Testis (tissue), 2 donors: ENCODE measurements at regions not wholly inside any gene's neighbourhood (a gene's known extent, or its start where the extent isn't known, plus 50 kb on each side); places are given as distances from the start of the nearest gene placed in this dataset.

Source experiments
- POLR2A ChIP-seq: fragments of 450-650 bp; IDR thresholded peaks from one replicate; pipeline ENCODE4 v1.6.1; 2017; ENCODE audit warnings: antibody characterized with exemption, mild to moderate bottlenecking, moderate library complexity
- TF ChIP-seq, protein P1 (sequence below), 3 experiments: fragments of 450-650 bp in 2 of 3; fragments of 200-600 bp in 1 of 3; sonication (generic) in 1 of 3; IDR thresholded peaks; one replicate each; pipeline ENCODE4 v1.5.1; 2016 to 2019; ENCODE audit warnings: antibody characterized with exemption in 3 of 3, mild to moderate bottlenecking in 2 of 3, moderate library complexity in 1 of 3

DNA sequence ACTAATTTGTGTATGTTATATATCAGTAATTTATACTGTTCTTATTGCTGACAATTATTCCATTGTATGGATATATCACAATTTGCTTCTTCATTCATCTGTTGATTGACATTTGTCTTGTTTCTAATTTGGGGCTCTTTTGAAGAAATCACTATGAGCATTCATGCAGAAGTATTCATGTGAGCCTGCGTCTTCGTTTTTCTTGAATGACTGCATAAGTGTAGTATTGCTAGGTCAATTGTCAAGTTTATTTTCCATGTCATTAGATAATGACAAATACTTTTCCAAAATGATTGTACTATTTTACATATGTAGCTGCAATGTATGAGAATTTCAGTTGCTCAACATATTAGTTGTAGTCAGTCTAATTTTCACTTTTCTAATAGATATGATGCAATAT lies 1796.9 kb downstream of the SLITRK5 start:
- TF ChIP-seq, protein P1, sequence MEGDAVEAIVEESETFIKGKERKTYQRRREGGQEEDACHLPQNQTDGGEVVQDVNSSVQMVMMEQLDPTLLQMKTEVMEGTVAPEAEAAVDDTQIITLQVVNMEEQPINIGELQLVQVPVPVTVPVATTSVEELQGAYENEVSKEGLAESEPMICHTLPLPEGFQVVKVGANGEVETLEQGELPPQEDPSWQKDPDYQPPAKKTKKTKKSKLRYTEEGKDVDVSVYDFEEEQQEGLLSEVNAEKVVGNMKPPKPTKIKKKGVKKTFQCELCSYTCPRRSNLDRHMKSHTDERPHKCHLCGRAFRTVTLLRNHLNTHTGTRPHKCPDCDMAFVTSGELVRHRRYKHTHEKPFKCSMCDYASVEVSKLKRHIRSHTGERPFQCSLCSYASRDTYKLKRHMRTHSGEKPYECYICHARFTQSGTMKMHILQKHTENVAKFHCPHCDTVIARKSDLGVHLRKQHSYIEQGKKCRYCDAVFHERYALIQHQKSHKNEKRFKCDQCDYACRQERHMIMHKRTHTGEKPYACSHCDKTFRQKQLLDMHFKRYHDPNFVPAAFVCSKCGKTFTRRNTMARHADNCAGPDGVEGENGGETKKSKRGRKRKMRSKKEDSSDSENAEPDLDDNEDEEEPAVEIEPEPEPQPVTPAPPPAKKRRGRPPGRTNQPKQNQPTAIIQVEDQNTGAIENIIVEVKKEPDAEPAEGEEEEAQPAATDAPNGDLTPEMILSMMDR (IDR thresholded peaks at IDR 0.05): no peak
- TF ChIP-seq POLR2A: no peak
